Prostate gland (tissue), 2 donors: ENCODE measurements at regions not wholly inside any gene's neighbourhood (a gene's known extent, or its start where the extent isn't known, plus 50 kb on each side); places are given as distances from the start of the nearest gene placed in this dataset.

Experiments
- POLR2A ChIP-seq: fragments of 450-650 bp; IDR thresholded peaks from one replicate; pipeline ENCODE4 v1.6.1; 2016; ENCODE audit warnings: antibody characterized with exemption, mild to moderate bottlenecking
- POLR2AphosphoS5 ChIP-seq: sonication (generic); formaldehyde crosslinking; IDR thresholded peaks from one replicate; pipeline ENCODE4 v1.6.1; 2017; ENCODE audit warnings: antibody characterized with exemption
- TF ChIP-seq, protein P1 (sequence below), 4 experiments: fragments of 200-600 bp in 2 of 4; fragments of 450-650 bp in 2 of 4; sonication (generic) in 2 of 4; IDR thresholded peaks; 1 replicate in 3 of 4; 2 replicates in 1 of 4; pipeline ENCODE4 v1.5.1; 2016 to 2019; ENCODE audit warnings: antibody characterized with exemption in 4 of 4, mild to moderate bottlenecking in 2 of 4, moderate library complexity in 2 of 4

GRCh38 chr5:143605403-143606005, 202.0 kb upstream of the NR3C1 start:
- TF ChIP-seq, protein P1, sequence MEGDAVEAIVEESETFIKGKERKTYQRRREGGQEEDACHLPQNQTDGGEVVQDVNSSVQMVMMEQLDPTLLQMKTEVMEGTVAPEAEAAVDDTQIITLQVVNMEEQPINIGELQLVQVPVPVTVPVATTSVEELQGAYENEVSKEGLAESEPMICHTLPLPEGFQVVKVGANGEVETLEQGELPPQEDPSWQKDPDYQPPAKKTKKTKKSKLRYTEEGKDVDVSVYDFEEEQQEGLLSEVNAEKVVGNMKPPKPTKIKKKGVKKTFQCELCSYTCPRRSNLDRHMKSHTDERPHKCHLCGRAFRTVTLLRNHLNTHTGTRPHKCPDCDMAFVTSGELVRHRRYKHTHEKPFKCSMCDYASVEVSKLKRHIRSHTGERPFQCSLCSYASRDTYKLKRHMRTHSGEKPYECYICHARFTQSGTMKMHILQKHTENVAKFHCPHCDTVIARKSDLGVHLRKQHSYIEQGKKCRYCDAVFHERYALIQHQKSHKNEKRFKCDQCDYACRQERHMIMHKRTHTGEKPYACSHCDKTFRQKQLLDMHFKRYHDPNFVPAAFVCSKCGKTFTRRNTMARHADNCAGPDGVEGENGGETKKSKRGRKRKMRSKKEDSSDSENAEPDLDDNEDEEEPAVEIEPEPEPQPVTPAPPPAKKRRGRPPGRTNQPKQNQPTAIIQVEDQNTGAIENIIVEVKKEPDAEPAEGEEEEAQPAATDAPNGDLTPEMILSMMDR (IDR thresholded peaks at IDR 0.05) = no peak
- TF ChIP-seq POLR2AphosphoS5 = no peak
- no peak for TF ChIP-seq POLR2A
